Activated naive CD4-positive, alpha-beta T cell treated with anti-CD3 and anti-CD28 coated beads, Interleukin-2, amount 10 ng/mL, durations not matched to agents 7 days and 5 days (primary cell): ENCODE measurements at regions not wholly inside any gene's neighbourhood (a gene's known extent, or its start where the extent isn't known, plus 50 kb on each side); places are given as distances from the start of the nearest gene placed in this dataset.

Experiments
- CTCF ChIA-PET: fragments of 350-600 bp; sonication (Branson Sonifier 250); formaldehyde crosslinking; loops from one replicate; lab custom pipeline; 2021; ENCODE audit warnings: antibody characterized with exemption; lab: Charles Lee
- DNase-seq: peaks from one replicate; pipeline ENCODE4 v3.0.0-alpha.2; 2020
- H3K27ac Mint-ChIP-seq: one replicate; pipeline ENCODE4 v1.8.0; 2021; ENCODE audit warnings: mild to moderate bottlenecking, moderate library complexity, mixed read lengths
- H3K27me3 Mint-ChIP-seq: one replicate; pipeline ENCODE4 v1.8.0; 2021; ENCODE audit warnings: mild to moderate bottlenecking, mixed read lengths
- H3K36me3 Mint-ChIP-seq: one replicate; pipeline ENCODE4 v1.8.0; 2021; ENCODE audit warnings: mixed read lengths
- H3K4me1 Mint-ChIP-seq: one replicate; pipeline ENCODE4 v1.8.0; 2021; ENCODE audit warnings: mixed read lengths
- H3K4me3 Mint-ChIP-seq: one replicate; pipeline ENCODE4 v1.8.0; 2021; ENCODE audit warnings: mild to moderate bottlenecking, moderate library complexity, mixed read lengths
- H3K9me3 Mint-ChIP-seq: one replicate; pipeline ENCODE4 v1.8.0; 2021; ENCODE audit warnings: mixed read lengths

DNA sequence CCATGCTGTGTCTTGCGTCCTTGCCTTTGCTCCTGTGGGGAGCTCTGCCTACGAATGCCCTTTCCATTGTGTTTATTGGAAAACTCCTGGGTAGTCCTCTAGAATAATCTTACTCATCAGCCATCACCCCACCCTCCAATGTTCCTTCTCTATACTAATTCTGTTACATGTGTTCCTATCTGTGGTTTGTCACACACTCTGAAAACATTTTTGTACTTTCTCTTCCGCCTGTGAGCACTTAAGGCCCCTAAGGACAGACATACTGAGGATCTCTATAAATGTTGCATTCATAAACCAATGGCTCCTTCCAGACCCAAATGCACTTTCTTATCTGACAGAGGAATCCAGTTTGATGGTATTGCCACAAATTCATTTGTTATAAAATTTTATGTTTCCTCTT, 53.9 kb upstream of the MON1B start:
- no peak for DNase-seq
- Mint-ChIP-seq H3K9me3 (no peaks in the 10 kb centered on the region), H3K4me3 (no peak overlapping the region), H3K4me1 (no peaks in the 10 kb centered on the region), H3K27me3 (no peaks in the 10 kb centered on the region), H3K27ac (no peak overlapping the region), H3K36me3 (no peaks in the 10 kb centered on the region)
- CTCF ChIA-PET = interaction anchor here (0.5 kb wide), 1 partner anchor 270 kb away, joined by 3 read pairs; no protein-coding TSS in a partner anchor
